ENCODE measurements at regions not wholly inside any gene's neighbourhood (a gene's known extent, or its start where the extent isn't known, plus 50 kb on each side); places are given as distances from the start of the nearest gene placed in this dataset.

GRCh38 chr12:68530965-68531364 is 79.7 kb upstream of the RAP1B start (continued):
- peak; percentile 89 for TF ChIP-seq PBX3 (IDR thresholded peaks at IDR 0.05)
- TF ChIP-seq CTCF (IDR thresholded peaks at IDR 0.05), result no peak
- TF ChIP-seq RAD21 (IDR thresholded peaks at IDR 0.05; ENCODE audit: low read length), result no peak
- TF ChIP-seq TEAD4 (IDR thresholded peaks at IDR 0.05; ENCODE audit: borderline replicate concordance, insufficient read depth), result peak; percentile 50; the same call in 1 of the 2 replicates
- TF ChIP-seq NFIC (IDR thresholded peaks at IDR 0.05; ENCODE audit: borderline replicate concordance), result peak; percentile 95
- TF ChIP-seq SIN3A (IDR thresholded peaks at IDR 0.05; ENCODE audit: borderline replicate concordance, low read depth, low read length), result no peak
- no peak for TF ChIP-seq EZH2phosphoT487 (IDR thresholded peaks at IDR 0.05; ENCODE audit: borderline replicate concordance, low read depth)
- TF ChIP-seq FOSL2 (IDR thresholded peaks at IDR 0.05; ENCODE audit: borderline replicate concordance, low read depth), result peak; percentile 50; the same call in 1 of the 2 replicates

GRCh38 chr12:68532204-68532886 is 78.4 kb upstream of the RAP1B start:
- 0 out of 4 replicates have a peak, but pooled peaks cover 0 to 8% of the 10 kb centered on the region in 2 experiments for H3K4me1 ChIP-seq (ENCODE audit: control insufficient read depth in 1 of 2, insufficient read depth in 2 of 2, low read depth in 1 of 2, low read length in 1 of 2)
- H3F3A ChIP-seq (replicated peaks; ENCODE audit: insufficient read depth), result peaks cover 20% of the 10 kb centered on the region
- H4K20me1 ChIP-seq (ENCODE audit: insufficient read depth), result no peaks in the 10 kb centered on the region
- H3K79me2 ChIP-seq (ENCODE audit: insufficient read depth), result no peaks in the 10 kb centered on the region
- H3K9me2 ChIP-seq, result no peaks in the 10 kb centered on the region
- no peaks in the 10 kb centered on the region for H3K36me3 ChIP-seq (replicated peaks in 1 of 2; ENCODE audit: control insufficient read depth in 1 of 2, insufficient read depth in 2 of 2, low read length in 1 of 2)
- CTCF ChIA-PET, result interaction anchor here (0.8 kb wide), 1 partner anchor 10 kb away, joined by 3 read pairs; no protein-coding TSS in a partner anchor
- H3K27ac ChIP-seq (ENCODE audit: low read depth in 2 of 2, low read length in 1 of 2), result peak overlapping the region in 1 of 2 experiments; percentile 84; a peak in 1 of 4 replicates
- H3K9ac ChIP-seq, result no peak overlapping the region
- POLR2A ChIA-PET, result no interaction called here
- no peak overlapping the region for H3K4me2 ChIP-seq
- TF ChIP-seq USF2 (IDR thresholded peaks at IDR 0.05; ENCODE audit: borderline replicate concordance, low read depth, low read length), result no peak
- no peak for TF ChIP-seq FOSL2 (IDR thresholded peaks at IDR 0.05; ENCODE audit: borderline replicate concordance, low read depth)
- TF ChIP-seq JUND (IDR thresholded peaks at IDR 0.05), result no peak
- no peak for TF ChIP-seq POLR2AphosphoS5 (IDR thresholded peaks at IDR 0.05; ENCODE audit: low read depth, low read length)
- TF ChIP-seq IRF3 (IDR thresholded peaks at IDR 0.05; ENCODE audit: low read depth, low read length), result no peak
- no peak for TF ChIP-seq REST (IDR thresholded peaks at IDR 0.05; ENCODE audit: low read depth, low read length)
- no peak for TF ChIP-seq YY1 (IDR thresholded peaks at IDR 0.05; ENCODE audit: low read depth)
- TF ChIP-seq RCOR1 (IDR thresholded peaks at IDR 0.05; ENCODE audit: low read length), result no peak
- no peak for DNase-seq
- no peaks in the 10 kb centered on the region for H3K9me3 ChIP-seq
- no peaks in the 10 kb centered on the region for H3K27me3 ChIP-seq (ENCODE audit: insufficient read depth)
- 82% methylated on average over 1 of the region's 1 CpG for WGBS (ENCODE audit: low lambda C conversion rate)
- H2AFZ ChIP-seq (ENCODE audit: low read depth), result no peak overlapping the region; the same call in 1 of the 2 replicates
- no peak overlapping the region for H3K4me3 ChIP-seq (ENCODE audit: low read depth in 2 of 2, low read length in 1 of 2)
